Smooth muscle cell of the brain vasculature (primary cell): ENCODE measurements at regions not wholly inside any gene's neighbourhood (a gene's known extent, or its start where the extent isn't known, plus 50 kb on each side); places are given as distances from the start of the nearest gene placed in this dataset.
"Not testable (repeated sequence)": the region's sequence is repeated elsewhere in the genome, so short reads cannot be mapped to it uniquely, and the experiment has no call there.

Experiments used
- DNase-seq: peaks from one replicate; pipeline ENCODE4 v3.0.0-alpha.2; 2012; ENCODE audit warnings: low read depth, low spot score

- no peak for DNase-seq
Observed at GRCh38 chr10:101280511-101280910, 51.2 kb upstream of the LBX1 start.

GRCh38 chr10:101280921-101281320, 51.7 kb upstream of the LBX1 start:
- not testable (repeated sequence) for DNase-seq

- DNase-seq = no peak
Observed at GRCh38 chr10:101282947-101283346, 53.7 kb upstream of the LBX1 start.

GRCh38 chr10:101283762-101284100, 54.5 kb upstream of the LBX1 start:
- DNase-seq = no peak

- no peak for DNase-seq
Observed at GRCh38 chr10:101284101-101284743, 55.0 kb upstream of the LBX1 start.

- DNase-seq = no peak
Observed at GRCh38 chr10:101284744-101285463, 55.6 kb upstream of the LBX1 start.

- no peak for DNase-seq
Observed at GRCh38 chr10:101285519-101286070, 56.3 kb upstream of the LBX1 start.

GRCh38 chr10:101286248-101287046, 57.2 kb upstream of the LBX1 start:
- DNase-seq = no peak

DNA sequence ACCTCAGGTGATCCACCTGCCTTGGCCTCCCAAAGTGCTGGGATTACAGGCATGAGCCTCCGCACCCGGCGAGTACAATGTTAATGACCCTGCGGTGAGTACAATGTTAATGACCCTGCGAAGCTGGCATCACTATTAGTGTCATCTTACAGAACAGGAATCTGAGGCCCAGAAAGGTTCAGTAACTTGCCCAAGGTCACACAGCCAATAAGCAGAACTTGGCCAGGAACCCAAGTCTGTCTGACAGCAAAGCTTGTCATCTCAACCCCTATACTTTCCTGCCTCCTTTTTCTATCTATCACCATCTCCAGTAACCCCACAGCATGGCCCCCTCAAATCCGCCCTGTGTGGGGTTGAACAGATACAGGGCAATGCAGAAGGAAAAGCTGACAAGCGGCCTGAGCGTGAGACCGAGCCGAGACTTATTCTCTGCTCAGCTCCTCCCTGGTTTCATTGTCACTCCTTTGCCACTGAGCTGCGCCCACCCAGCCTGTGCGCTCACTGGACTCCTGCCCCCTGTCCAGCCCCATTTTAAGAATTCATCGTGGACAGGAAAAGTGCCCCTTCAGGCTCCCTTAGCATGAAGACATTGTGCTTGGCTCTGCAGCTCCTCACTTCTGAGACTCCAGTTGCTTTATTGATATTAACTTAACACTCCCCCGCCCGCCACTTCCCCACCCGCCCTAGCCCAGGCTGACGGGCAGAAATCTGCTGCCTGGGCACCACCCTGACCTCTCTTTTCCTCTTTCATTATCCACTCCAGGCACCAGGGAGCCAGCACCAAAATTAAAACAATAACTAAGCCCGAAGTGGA, 58.1 kb upstream of the LBX1 start:
- DNase-seq = no peak

DNA sequence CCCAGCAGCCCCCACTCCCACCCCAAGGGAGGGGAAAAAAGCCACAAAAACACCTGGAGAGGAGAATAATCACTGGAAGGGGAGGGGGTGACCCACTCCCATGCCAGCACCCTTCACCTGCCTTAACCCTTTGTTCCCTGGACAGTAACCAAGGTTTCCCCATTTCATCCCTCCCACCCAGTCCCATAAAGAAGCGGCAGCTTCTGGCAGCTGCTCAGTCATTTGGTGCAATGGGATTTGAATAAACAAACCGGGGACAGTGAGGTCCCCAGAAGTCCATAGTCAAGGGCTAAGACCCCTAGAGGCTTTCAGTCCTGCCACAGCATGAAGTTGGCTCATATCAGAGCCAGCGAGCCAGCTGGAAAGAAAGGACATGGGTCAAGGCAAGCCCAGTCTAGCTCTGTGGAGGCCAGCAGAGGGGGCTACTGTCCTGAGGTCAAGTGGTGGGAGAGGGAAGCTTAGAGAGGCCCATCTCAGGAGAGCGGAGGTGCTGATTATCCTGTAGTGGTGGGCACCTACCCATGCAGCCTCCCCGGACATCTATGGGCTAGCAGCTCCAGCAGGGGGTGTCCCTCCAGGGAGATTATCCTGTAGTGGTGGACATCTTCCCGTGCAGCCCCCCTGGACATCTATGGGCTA, 58.9 kb upstream of the LBX1 start:
- no peak for DNase-seq

DNA sequence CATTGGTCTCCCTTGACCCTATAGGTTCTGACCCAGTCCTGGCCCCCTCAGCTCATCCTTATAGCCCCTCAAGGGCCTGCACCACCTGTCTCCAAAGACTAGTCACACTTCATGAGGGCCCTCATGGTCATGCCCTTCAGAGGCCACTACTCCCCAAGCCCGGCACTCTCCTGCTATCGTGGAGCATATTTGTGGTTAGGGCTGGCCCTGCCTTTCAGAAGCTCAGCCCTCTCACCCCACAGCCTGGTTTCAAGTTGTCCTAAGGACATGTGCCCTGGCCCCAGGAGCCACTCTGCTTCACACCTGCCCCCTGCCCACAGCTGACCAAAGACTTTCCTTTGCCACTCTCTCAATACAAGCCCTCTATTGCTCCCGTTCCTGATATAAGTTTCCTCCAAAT, 60.3 kb upstream of the LBX1 start:
- no peak for DNase-seq

GRCh38 chr10:101290431-101290830, 61.2 kb upstream of the LBX1 start:
- no peak for DNase-seq

DNA sequence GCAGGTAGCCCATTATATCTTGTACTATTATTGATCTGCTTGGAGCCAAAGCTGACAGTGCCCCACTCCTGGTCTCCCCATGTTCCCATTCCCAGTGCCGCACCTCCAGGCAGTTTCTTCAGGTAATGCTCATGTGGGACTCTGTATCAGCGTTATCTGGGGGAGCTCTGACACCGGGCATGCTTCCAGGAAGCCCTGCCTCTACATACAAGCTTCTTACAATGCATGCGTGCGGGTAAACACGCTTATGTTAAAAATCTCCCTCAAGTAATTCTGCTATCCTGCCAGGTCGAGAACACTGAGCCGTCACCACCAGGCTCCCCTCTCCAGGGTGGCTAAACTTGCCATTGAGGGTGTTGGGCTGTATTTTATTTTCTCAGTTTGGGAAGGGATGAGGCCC, 61.6 kb upstream of the LBX1 start:
- DNase-seq = no peak

GRCh38 chr10:101291331-101292193, 62.3 kb upstream of the LBX1 start:
- no peak for DNase-seq

- no peak for DNase-seq
Observed at GRCh38 chr10:101292194-101293006, 61.6 kb upstream of the BTRC start.

DNA sequence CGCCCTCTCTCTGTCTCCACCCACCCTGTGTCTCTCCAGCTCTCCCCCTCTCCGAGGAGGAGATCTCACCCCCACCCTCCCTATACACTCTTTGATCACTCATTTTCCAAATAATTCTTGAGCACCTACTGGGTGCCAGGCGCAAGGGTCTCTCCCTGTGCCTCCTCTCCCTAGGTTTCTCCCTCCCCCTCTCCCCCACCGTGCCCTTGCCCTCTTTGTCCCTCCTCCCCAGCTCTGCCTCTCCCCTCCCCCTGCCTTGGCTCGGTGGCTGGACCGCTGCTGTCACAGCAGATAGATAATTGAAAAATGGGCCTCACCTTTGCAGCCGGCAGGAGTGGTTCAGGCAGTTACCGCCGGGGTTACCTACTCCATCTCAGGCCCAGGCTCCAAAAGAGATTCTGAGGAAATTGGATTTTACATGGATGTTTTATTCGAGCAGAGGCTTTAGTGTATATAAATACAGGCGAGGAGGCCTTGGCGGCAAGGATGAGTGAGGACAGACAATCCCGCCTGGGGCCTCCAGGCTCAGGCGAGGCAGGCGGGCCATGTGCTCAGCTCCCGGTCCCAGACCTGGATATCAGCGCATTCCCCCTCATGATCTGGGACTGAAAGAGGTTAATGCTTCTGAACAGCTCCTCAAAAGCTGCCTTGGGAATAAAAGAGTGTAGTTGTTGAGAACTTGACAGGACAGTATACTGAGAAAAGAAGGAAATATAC, 60.8 kb upstream of the BTRC start:
- DNase-seq = no peak

DNA sequence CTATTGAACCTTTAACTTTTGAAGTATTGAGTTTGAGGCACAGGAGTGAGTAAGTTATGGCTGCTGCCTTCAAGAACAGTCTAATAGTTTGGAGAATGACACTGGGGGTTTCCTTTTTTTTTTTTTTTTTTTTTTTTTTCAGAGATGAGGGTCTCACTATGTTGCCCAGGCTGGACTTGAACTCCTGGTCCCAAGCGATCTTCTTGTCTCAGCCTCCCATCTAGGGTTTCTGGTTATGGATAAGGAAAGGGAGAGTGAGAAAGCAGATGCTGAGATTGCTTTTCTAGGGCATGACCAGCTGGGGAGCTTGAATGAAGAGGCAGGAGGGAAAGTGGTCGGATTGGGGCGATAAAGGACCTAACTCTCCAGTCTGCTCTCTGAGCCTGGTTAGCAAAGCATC, 59.9 kb upstream of the BTRC start:
- no peak for DNase-seq

DNA sequence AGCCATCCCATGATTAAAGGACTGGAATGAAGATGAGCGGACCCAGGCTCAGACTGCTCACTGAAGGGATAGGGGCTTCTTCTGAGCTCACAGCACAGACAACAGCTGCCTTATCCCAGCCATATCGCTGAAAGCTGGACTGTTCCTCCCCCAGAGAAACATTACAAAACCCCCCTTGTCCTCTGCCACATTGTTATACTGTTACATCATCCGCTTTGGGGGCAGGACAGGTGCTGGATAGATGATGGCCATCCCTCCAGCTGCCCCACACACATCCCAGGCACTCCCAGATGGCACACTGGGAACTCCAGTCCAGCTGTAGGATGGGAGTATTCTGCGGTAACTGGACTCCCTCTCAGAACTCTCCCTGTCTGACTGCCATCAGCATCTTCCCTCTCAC, 58.7 kb upstream of the BTRC start:
- DNase-seq = no peak
